ENCODE measurements at regions not wholly inside any gene's neighbourhood (a gene's known extent, or its start where the extent isn't known, plus 50 kb on each side); places are given as distances from the start of the nearest gene placed in this dataset.

DNA sequence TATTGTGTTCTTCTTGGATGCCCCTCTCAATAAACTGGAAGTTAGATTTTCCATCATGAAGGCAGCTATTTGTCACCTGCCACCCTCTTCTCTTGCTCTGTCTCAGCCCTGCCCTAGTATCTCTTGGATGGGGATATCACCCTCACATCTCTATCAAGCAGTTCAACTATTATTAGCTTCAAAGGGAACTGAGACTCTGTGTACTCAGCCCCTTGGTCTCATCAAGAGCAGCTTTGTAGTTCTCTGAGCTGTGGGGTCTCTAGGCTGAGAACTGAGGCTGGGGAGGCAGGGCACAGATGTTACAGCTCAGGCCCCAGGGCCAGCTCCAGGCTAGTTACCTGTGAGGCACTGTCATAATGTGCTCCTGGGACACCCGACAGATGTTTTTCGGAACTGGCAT is 130.3 kb downstream of the DAD1 start:
- no peaks in the 10 kb centered on the region for H3K9me3 Mint-ChIP-seq (ENCODE audit: low read depth)
- no peak overlapping the region for H3K27ac Mint-ChIP-seq (ENCODE audit: unreplicated experiment)
- no peaks in the 10 kb centered on the region for H3K4me1 Mint-ChIP-seq (ENCODE audit: low read depth)
- no peaks in the 10 kb centered on the region for H3K36me3 Mint-ChIP-seq (ENCODE audit: low read depth)
- H3K4me3 Mint-ChIP-seq (ENCODE audit: unreplicated experiment): no peak overlapping the region
- DNase-seq (ENCODE audit: low spot score): no peak
- H3K27me3 Mint-ChIP-seq (ENCODE audit: low read depth): peaks cover 3% of the 10 kb centered on the region
- TF ChIP-seq, protein P1, sequence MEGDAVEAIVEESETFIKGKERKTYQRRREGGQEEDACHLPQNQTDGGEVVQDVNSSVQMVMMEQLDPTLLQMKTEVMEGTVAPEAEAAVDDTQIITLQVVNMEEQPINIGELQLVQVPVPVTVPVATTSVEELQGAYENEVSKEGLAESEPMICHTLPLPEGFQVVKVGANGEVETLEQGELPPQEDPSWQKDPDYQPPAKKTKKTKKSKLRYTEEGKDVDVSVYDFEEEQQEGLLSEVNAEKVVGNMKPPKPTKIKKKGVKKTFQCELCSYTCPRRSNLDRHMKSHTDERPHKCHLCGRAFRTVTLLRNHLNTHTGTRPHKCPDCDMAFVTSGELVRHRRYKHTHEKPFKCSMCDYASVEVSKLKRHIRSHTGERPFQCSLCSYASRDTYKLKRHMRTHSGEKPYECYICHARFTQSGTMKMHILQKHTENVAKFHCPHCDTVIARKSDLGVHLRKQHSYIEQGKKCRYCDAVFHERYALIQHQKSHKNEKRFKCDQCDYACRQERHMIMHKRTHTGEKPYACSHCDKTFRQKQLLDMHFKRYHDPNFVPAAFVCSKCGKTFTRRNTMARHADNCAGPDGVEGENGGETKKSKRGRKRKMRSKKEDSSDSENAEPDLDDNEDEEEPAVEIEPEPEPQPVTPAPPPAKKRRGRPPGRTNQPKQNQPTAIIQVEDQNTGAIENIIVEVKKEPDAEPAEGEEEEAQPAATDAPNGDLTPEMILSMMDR (IDR thresholded peaks at IDR 0.05): no peak

- TF ChIP-seq, protein P1 (IDR thresholded peaks at IDR 0.05): no peak
- Mint-ChIP-seq H3K27me3 (ENCODE audit: low read depth) (peaks cover 4% of the 10 kb centered on the region), H3K9me3 (ENCODE audit: low read depth) (no peaks in the 10 kb centered on the region), H3K4me1 (ENCODE audit: low read depth) (no peaks in the 10 kb centered on the region), H3K4me3 (ENCODE audit: unreplicated experiment) (no peak overlapping the region), H3K36me3 (ENCODE audit: low read depth) (no peaks in the 10 kb centered on the region), H3K27ac (ENCODE audit: unreplicated experiment) (no peak overlapping the region)
- no peak for DNase-seq (ENCODE audit: low spot score)
Observed at GRCh38 chr14:22456998-22457594, 131.9 kb downstream of the DAD1 start.

- DNase-seq (ENCODE audit: low spot score): no peak
- H3K9me3 Mint-ChIP-seq (ENCODE audit: low read depth): no peaks in the 10 kb centered on the region
- no peak overlapping the region for H3K4me3 Mint-ChIP-seq (ENCODE audit: unreplicated experiment)
- no peak overlapping the region for H3K27ac Mint-ChIP-seq (ENCODE audit: unreplicated experiment)
- TF ChIP-seq, protein P1 (IDR thresholded peaks at IDR 0.05): no peak
- H3K27me3 Mint-ChIP-seq (ENCODE audit: low read depth): peaks cover 4% of the 10 kb centered on the region
- H3K36me3 Mint-ChIP-seq (ENCODE audit: low read depth): no peaks in the 10 kb centered on the region
- no peaks in the 10 kb centered on the region for H3K4me1 Mint-ChIP-seq (ENCODE audit: low read depth)
Observed at GRCh38 chr14:22456421-22456820, 132.6 kb downstream of the DAD1 start.

- peaks cover 4% of the 10 kb centered on the region for H3K27me3 Mint-ChIP-seq (ENCODE audit: low read depth)
- no peak overlapping the region for H3K27ac Mint-ChIP-seq (ENCODE audit: unreplicated experiment)
- TF ChIP-seq, protein P1 (IDR thresholded peaks at IDR 0.05): no peak
- H3K36me3 Mint-ChIP-seq (ENCODE audit: low read depth): no peaks in the 10 kb centered on the region
- H3K9me3 Mint-ChIP-seq (ENCODE audit: low read depth): no peaks in the 10 kb centered on the region
- H3K4me1 Mint-ChIP-seq (ENCODE audit: low read depth): peaks cover 13% of the 10 kb centered on the region
- no peak for DNase-seq (ENCODE audit: low spot score)
- H3K4me3 Mint-ChIP-seq (ENCODE audit: unreplicated experiment): no peak overlapping the region
Observed at GRCh38 chr14:22452330-22452729, 136.7 kb downstream of the DAD1 start.

GRCh38 chr14:22450266-22450665 is 138.8 kb downstream of the DAD1 start:
- TF ChIP-seq, protein P1 (IDR thresholded peaks at IDR 0.05): no peak
- H3K27ac Mint-ChIP-seq (ENCODE audit: unreplicated experiment): no peak overlapping the region
- no peaks in the 10 kb centered on the region for H3K36me3 Mint-ChIP-seq (ENCODE audit: low read depth)
- peaks cover 13% of the 10 kb centered on the region for H3K4me1 Mint-ChIP-seq (ENCODE audit: low read depth)
- H3K9me3 Mint-ChIP-seq (ENCODE audit: low read depth): no peaks in the 10 kb centered on the region
- H3K27me3 Mint-ChIP-seq (ENCODE audit: low read depth): peaks cover 2% of the 10 kb centered on the region
- no peak overlapping the region for H3K4me3 Mint-ChIP-seq (ENCODE audit: unreplicated experiment)
- no peak for DNase-seq (ENCODE audit: low spot score)
